Bronchial epithelial cell (primary cell): ENCODE measurements at regions not wholly inside any gene's neighbourhood (a gene's known extent, or its start where the extent isn't known, plus 50 kb on each side); places are given as distances from the start of the nearest gene placed in this dataset.

ENCODE experiments used
- DNase-seq: peaks from one replicate; pipeline ENCODE4 v3.0.0-alpha.2; 2010; ENCODE audit warnings: low read depth
- FAIRE-seq: peaks from 2 replicates; lab custom pipeline; 2011; peaks lifted over from hg19 to GRCh38; lab: Jason Lieb, UNC
- H3K27me3 ChIP-seq: 2 replicates; pipeline ENCODE4 v1.5.1; 2011; ENCODE audit warnings: low read length; ENCODE audit not compliant: control insufficient read depth, insufficient read depth
- H3K36me3 ChIP-seq: 2 replicates; pipeline ENCODE4 v1.5.1; 2011; ENCODE audit warnings: low read length; ENCODE audit not compliant: control insufficient read depth, insufficient read depth
- H3K4me3 ChIP-seq: 2 replicates; pipeline ENCODE4 v1.5.1; 2011; ENCODE audit warnings: mild to moderate bottlenecking, low read depth, low read length, control low read depth
- CTCF ChIP-seq: IDR thresholded peaks from 2 replicates; pipeline ENCODE4 v1.5.1; 2011; ENCODE audit warnings: mild to moderate bottlenecking, moderate library complexity, low read length, control low read depth, inconsistent platforms; ENCODE audit not compliant: insufficient read depth, severe bottlenecking

GRCh38 chr5:123787635-123788034 lies 275.7 kb downstream of the CSNK1G3 start:
- Histone ChIP-seq H3K36me3 (no peaks in the 10 kb centered on the region), H3K27me3 (no peaks in the 10 kb centered on the region), H3K4me3 (no peak overlapping the region)
- no peak for DNase-seq
- TF ChIP-seq CTCF = no peak
- FAIRE-seq = no peak

- no peak for TF ChIP-seq CTCF
- no peaks in the 10 kb centered on the region for H3K27me3 ChIP-seq
- DNase-seq (no peak), FAIRE-seq (no peak)
- no peaks in the 10 kb centered on the region for H3K36me3 ChIP-seq
- H3K4me3 ChIP-seq = no peak overlapping the region
Measured at GRCh38 chr5:123787136-123787535, 275.2 kb downstream of the CSNK1G3 start.

- no peak for TF ChIP-seq CTCF
- FAIRE-seq (no peak), DNase-seq (no peak)
- Histone ChIP-seq H3K36me3 (no peaks in the 10 kb centered on the region), H3K4me3 (no peak overlapping the region), H3K27me3 (peaks cover 2% of the 10 kb centered on the region)
Measured at GRCh38 chr5:123786411-123786810, 274.4 kb downstream of the CSNK1G3 start.

- FAIRE-seq = no peak
- peaks cover 2% of the 10 kb centered on the region for H3K27me3 ChIP-seq
- no peak overlapping the region for H3K4me3 ChIP-seq
- H3K36me3 ChIP-seq = no peaks in the 10 kb centered on the region
- no peak for TF ChIP-seq CTCF
- peak; percentile 62 for DNase-seq
Measured at GRCh38 chr5:123785162-123786071, 273.4 kb downstream of the CSNK1G3 start.

- Histone ChIP-seq H3K4me3 (no peak overlapping the region), H3K36me3 (no peaks in the 10 kb centered on the region), H3K27me3 (peaks cover 2% of the 10 kb centered on the region)
- TF ChIP-seq CTCF = no peak
- FAIRE-seq (no peak), DNase-seq (no peak)
Measured at GRCh38 chr5:123783421-123783820, 271.4 kb downstream of the CSNK1G3 start.
